RCC 7860 (cell line): ENCODE measurements at regions not wholly inside any gene's neighbourhood (a gene's known extent, or its start where the extent isn't known, plus 50 kb on each side); places are given as distances from the start of the nearest gene placed in this dataset.

ENCODE experiments used
- DNase-seq: peaks from one replicate; pipeline ENCODE4 v3.0.0-alpha.2; 2015; ENCODE audit warnings: low spot score
- FAIRE-seq: peaks from 2 replicates; lab custom pipeline; 2012; peaks lifted over from hg19 to GRCh38; lab: Jason Lieb, UNC

DNA sequence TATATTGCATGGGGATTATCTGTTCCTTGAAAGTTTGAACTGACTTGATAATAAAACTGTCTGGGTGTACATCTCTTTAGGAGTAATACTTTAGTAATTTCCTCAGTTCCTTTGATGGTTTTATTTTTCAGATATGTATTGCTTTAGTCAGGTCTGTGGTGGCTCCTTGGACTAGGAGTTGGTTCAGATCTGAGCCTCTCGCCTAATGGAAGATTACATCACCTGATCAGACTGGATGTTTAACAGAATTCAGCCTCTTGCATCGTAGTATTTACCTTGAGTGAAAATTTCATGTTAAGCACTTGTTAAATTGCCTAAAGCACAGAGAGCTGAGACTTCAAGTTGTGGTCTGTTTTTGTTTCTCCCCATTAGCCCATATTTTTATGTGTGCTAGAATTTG, 267.3 kb downstream of the MAP2K4 start:
- DNase-seq (no peak), FAIRE-seq (no peak)

GRCh38 chr17:12290207-12290606, 269.5 kb downstream of the MAP2K4 start:
- DNase-seq: no peak
- no peak for FAIRE-seq

DNA sequence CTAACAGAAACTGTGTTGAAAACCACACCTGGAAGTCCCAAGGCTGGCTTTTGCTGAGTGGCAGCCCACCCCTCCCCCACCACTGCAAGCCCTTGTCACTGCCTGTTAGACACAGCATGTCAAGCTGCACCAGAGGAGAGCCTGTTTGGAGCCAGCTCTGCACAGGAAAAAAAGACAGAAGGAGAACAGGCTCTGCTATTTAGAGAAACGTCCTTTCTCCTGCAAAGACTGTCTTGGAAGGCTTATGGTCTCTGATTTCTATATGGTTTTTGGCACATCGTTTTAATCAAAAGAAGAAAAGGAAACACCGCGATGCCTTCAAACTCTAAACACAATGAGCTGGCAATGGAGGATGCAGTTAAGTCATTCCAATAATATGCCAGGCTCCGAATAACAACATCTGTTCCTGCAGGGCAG, 275.5 kb downstream of the MAP2K4 start:
- no peak for FAIRE-seq
- no peak for DNase-seq

DNA sequence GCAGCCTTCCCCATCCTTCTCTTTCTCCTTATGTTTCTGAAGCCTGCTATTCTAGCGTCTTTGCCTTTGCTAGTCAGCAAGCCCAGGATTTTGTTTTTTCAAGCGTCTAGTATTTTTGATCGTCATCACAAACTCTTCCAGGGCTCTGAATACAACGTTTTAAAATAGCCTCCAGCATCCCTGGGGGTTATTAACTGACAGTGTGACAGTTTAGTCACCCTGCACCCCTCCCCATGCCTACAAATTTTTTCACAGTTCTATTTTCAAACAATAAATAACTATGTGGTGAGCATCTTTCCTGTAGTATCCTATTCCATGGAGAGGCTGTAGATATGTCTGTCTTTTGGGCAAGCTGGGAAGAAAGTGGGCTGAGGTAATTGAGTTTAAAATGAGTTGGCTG, 280.9 kb downstream of the MAP2K4 start:
- no peak for FAIRE-seq
- DNase-seq: no peak

- no peak for DNase-seq
Observed at GRCh38 chr17:12302711-12303110, 282.0 kb downstream of the MAP2K4 start.

DNA sequence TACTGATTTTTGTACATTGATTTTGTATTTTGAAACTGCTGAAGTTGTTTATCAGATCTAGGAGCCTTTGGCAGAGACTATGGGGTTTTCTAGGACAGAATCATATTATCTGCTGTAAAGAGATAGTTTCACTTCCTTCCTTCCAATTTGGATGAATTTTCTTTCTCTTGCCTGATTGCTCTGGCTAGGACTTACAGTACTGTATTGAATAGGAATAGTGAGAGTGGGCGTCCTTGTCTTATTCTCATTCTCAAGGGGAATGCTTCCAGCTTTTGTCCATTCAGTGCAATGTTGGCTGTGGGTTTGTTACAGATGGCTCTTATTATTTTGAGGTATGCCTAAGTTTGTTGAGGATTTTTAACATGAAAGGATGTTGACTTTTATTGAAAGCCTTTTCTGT, 290.1 kb downstream of the MAP2K4 start:
- FAIRE-seq (no peak), DNase-seq (no peak)

More at GRCh38 chr17:12302711-12303110, 282.0 kb downstream of the MAP2K4 start:
- FAIRE-seq: no peak

GRCh38 chr17:12312692-12313091, 292.0 kb downstream of the MAP2K4 start:
- DNase-seq (no peak), FAIRE-seq (no peak)

DNA sequence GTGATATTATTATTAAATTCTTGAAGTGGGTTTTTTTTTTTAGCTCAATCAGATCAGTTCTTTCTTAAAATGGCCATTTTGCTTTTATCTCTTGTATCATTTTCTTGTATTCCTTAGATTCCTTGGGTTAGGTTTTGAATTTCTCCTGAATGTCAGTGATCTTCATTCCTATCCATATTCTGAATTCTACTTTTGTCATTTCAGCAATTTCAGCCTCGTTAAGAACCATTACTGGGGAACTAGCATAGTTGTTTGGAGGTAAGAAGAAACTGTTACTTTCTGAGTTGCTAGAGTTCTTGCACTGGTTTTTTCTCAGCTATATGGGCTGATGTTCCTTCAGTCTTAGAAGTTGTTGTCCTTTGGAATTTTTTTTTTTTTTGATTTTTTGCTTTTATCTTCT, 293.1 kb downstream of the MAP2K4 start:
- DNase-seq (no peak), FAIRE-seq (no peak)

DNA sequence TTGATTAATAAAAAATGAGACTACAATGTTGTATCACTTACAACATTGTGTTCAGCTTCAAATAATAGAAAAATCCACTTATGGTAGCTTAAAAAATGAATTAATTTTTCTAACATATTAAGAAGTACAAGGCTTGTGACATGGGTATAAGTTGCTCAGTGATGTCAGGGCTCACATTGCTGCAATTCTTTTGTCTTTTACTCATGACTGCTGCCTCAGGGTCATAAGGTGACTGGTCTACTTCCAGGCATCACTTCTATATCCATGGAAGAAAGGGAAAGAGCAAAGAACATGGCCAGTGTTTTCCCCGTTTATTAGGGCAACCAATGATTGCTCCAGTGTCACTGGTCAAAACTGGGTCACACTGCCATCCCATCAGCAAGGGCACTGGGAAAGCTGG, 295.3 kb downstream of the MAP2K4 start:
- no peak for FAIRE-seq
- DNase-seq: no peak

DNA sequence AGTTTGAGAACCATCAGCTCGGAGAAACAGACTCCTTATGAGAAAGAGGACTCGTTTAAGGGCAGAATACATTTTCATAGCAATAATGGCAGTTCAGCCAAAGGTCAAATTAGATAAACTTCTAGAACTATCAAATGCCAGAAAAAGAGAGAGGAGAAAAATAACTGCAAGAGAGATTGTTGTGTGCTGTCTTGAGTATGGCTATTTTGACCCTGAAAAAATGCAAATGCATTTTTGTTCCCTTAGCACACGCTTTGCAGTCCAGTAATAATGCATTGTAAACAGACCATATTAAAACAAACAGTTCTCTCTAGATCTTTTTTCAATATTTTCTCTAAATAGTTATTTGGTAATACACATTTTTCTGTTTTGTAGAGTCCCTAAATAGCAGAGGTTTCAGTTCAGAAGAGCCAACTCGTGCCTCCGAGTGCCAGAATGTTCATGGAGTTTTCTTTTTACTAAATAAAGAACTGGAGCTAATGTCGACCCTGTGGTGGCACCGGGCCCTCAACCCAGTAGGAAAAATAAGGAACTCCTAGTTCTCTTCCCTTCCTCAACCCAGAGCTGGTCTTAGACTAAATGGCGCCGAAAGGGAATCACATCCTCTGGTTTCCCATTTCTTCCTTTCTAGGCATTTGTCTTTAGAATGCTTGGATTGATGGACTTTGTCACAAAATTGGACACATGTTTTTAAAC, 298.0 kb downstream of the MAP2K4 start:
- DNase-seq (no peak), FAIRE-seq (no peak)

DNA sequence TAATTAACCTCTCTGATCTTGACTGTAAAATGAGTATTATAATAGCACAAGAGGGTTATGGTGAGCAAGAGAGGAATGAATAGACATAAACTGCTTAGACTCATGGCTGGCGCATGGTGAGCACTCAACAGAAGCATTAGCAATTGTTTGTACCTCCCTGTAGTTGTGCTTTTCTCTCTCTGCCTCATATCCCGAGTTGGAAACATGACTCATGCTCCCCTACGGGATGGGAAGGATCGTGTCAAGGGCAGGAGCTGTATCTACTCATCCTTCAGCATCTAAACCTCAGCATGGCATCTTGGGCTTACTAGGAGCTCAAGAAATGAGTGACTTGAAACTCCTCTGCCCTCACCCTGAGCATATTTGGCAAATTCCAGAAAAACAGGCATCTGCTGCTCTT, 299.6 kb downstream of the MAP2K4 start:
- DNase-seq: no peak
- no peak for FAIRE-seq

DNA sequence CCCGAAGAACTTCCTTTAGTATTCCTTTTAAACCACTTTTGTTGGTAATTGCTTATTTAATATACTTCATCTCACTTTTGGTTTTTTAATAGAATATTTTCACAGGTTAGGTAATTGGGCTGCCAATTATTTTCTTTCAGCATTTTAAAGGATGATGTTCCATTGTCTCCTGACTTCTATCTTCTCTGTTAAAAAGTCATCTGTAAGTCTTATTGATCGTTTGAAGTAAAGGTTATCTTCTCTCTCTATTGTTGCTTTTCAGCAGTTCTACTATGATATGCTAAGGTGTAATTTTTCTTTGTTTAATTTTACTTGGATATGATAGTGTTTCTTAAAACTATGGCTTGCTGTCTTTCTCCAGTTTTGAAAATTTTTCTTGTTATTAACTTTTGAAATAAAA, 307.5 kb downstream of the MAP2K4 start:
- no peak for FAIRE-seq

GRCh38 chr17:12330456-12330855, 309.8 kb downstream of the MAP2K4 start:
- FAIRE-seq: no peak

More for the DNA sequence above, 307.5 kb downstream of the MAP2K4 start:
- DNase-seq: no peak

GRCh38 chr17:12341328-12341727, 320.7 kb downstream of the MAP2K4 start:
- DNase-seq (no peak), FAIRE-seq (no peak)

More at GRCh38 chr17:12330456-12330855, 309.8 kb downstream of the MAP2K4 start:
- DNase-seq: no peak

GRCh38 chr17:12342161-12342560, 321.5 kb downstream of the MAP2K4 start:
- DNase-seq (no peak), FAIRE-seq (no peak)

- no peak for FAIRE-seq
- no peak for DNase-seq
Observed at GRCh38 chr17:12342609-12343435, 322.1 kb downstream of the MAP2K4 start.

- no peak for FAIRE-seq
- DNase-seq: no peak
Observed at GRCh38 chr17:12348476-12348875, 317.2 kb upstream of the MYOCD start.

GRCh38 chr17:12349297-12349696, 316.4 kb upstream of the MYOCD start:
- no peak for FAIRE-seq

GRCh38 chr17:12352127-12352526, 313.6 kb upstream of the MYOCD start:
- DNase-seq (no peak), FAIRE-seq (no peak)

More at GRCh38 chr17:12349297-12349696, 316.4 kb upstream of the MYOCD start:
- no peak for DNase-seq

GRCh38 chr17:12357600-12357999, 308.1 kb upstream of the MYOCD start:
- FAIRE-seq: no peak
- no peak for DNase-seq

DNA sequence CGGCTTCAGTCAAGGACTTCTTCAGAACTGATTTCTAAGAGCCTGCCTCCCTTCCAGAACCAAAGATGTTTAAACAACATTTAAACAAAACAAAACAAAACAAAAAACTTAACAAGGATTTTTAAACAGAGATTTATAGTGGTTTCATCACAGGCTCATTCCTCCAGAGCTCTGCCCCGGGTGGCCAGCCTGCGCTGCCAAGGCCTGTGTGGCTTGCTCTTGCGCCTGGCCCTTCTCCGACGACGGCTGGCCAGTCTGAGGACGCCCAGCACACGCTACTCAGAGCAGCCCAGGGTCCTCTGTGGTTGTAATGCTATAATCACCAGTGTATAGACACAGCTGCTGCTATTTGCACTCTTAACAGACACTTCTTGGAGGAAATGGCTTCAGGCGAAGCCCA, 307.2 kb upstream of the MYOCD start:
- DNase-seq (no peak), FAIRE-seq (no peak)

DNA sequence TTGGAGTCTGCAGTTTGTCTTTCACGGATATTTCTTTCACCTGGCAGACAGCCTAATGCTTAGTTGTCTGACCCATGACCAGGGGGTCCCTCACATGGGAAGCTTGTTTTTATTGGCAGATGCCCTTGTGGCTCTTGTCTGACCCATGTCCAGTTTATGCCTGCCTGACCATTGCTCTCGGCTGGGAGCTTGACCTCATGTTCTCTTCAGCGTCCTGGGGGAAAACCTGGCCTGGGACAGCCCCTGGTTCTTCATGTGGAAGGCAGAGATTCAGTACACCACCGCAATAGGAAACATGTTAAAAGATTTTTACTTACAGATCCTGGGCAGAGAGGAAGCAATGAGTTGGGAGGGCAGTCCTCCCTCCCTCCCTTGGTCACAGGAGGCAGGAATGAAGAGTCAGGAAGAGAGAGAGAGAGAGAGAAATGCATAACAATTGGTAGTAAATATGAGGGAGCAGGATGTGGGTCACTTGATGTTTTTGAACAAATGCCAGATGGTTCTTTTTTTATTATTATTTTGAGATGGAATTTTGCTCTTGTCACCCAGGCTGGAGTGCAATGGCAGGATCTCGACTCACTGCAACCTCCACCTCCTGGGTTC, 302.7 kb upstream of the MYOCD start:
- FAIRE-seq: no peak
- no peak for DNase-seq
